PC-3 (cell line): ENCODE measurements at regions not wholly inside any gene's neighbourhood (a gene's known extent, or its start where the extent isn't known, plus 50 kb on each side); places are given as distances from the start of the nearest gene placed in this dataset.

Experiments used
- ATAC-seq: fragments of 200-7000 bp; cut with Tn5 transposase; 2 replicates; pipeline ENCODE4 v1.9.1; 2020; ENCODE audit warnings: mild to moderate bottlenecking, moderate library complexity
- BruUV-seq: library from RNA; stranded (reverse); fragments of 400-500 nt; replicated peaks from 2 replicates; lab custom pipeline; 2021; lab: Mats Ljungman, UMichigan
- CTCF ChIA-PET: fragments of 300-600 bp; sonication (Branson Sonifier 250); formaldehyde crosslinking; loops from one replicate; lab custom pipeline; 2022; ENCODE audit warnings: antibody characterized with exemption; lab: Charles Lee
- POLR2A ChIA-PET: fragments of 300-600 bp; sonication (Branson Sonifier 250); formaldehyde crosslinking; loops from one replicate; lab custom pipeline; 2022; ENCODE audit warnings: antibody characterized with exemption; ENCODE audit not compliant: unreplicated experiment; lab: Charles Lee
- DNase-seq: peaks from one replicate; pipeline ENCODE4 v3.0.0-alpha.2; 2015
- H2AFZ ChIP-seq: fragments of 300-600 bp; sonication (generic); 2 replicates; pipeline ENCODE4 v1.6.0; 2016; ENCODE audit warnings: antibody characterized with exemption, low read length
- H3F3A ChIP-seq: fragments of 300-600 bp; sonication (generic); one replicate; pipeline ENCODE4 v1.6.0; 2017; ENCODE audit warnings: antibody characterized with exemption, low read length, control low read depth, mild to moderate bottlenecking; ENCODE audit not compliant: unreplicated experiment
- H3K27ac ChIP-seq: fragments of 300-600 bp; sonication (generic); 2 replicates; pipeline ENCODE4 v1.5.1; 2016; ENCODE audit warnings: mild to moderate bottlenecking, low read length
- H3K27me3 ChIP-seq: fragments of 300-600 bp; sonication (generic); 2 replicates; pipeline ENCODE4 v1.6.1; 2016; ENCODE audit warnings: low read length, mixed read lengths
- H3K36me3 ChIP-seq: fragments of 300-600 bp; sonication (generic); 2 replicates; pipeline ENCODE4 v1.6.1; 2016; ENCODE audit warnings: low read depth, mixed run types, low read length, mixed read lengths
- H3K4me1 ChIP-seq: fragments of 300-600 bp; sonication (generic); 2 replicates; pipeline ENCODE4 v1.5.1; 2016; ENCODE audit warnings: low read length; ENCODE audit not compliant: insufficient read depth
- H3K4me2 ChIP-seq: fragments of 300-600 bp; sonication (generic); 2 replicates; pipeline ENCODE4 v1.6.0; 2016; ENCODE audit warnings: low read length
- H3K4me3 ChIP-seq: fragments of 300-600 bp; sonication (generic); 2 replicates; pipeline ENCODE4 v1.5.1; 2016; ENCODE audit warnings: mild to moderate bottlenecking, low read length, mixed read lengths
- H3K79me2 ChIP-seq: fragments of 300-600 bp; sonication (generic); 2 replicates; pipeline ENCODE4 v1.6.1; 2017; ENCODE audit warnings: low read length, mixed read lengths
- H3K9ac ChIP-seq: fragments of 300-600 bp; sonication (generic); 2 replicates; pipeline ENCODE4 v1.6.0; 2016; ENCODE audit warnings: mild to moderate bottlenecking, low read length
- H3K9me2 ChIP-seq: fragments of 300-600 bp; sonication (generic); replicated peaks from 2 replicates; pipeline ENCODE4 v1.6.1; 2016; ENCODE audit warnings: mixed run types, low read length, mixed read lengths
- H3K9me3 ChIP-seq: fragments of 300-600 bp; sonication (generic); 2 replicates; pipeline ENCODE4 v1.6.1; 2016; ENCODE audit warnings: low read length, mixed read lengths
- H4K20me1 ChIP-seq: fragments of 300-600 bp; sonication (generic); 2 replicates; pipeline ENCODE4 v1.6.1; 2016; ENCODE audit warnings: low read length, mixed read lengths
- CTCF ChIP-seq: fragments of 300-600 bp; sonication (generic); conservative IDR thresholded peaks from 2 replicates; pipeline ENCODE4 v1.5.1; 2017; ENCODE audit warnings: antibody characterized with exemption, low read depth, mild to moderate bottlenecking, low read length
- EZH2 ChIP-seq: fragments of 300-600 bp; sonication (generic); IDR thresholded peaks from one replicate; pipeline ENCODE4 v1.6.1; 2017; ENCODE audit warnings: antibody characterized with exemption, mild to moderate bottlenecking, low read length; ENCODE audit not compliant: unreplicated experiment
- EZH2phosphoT487 ChIP-seq: fragments of 300-600 bp; sonication (generic); IDR thresholded peaks from 2 replicates; pipeline ENCODE4 v1.6.1; 2018; ENCODE audit warnings: mild to moderate bottlenecking, antibody characterized with exemption, low read length, borderline replicate concordance
- intact Hi-C: fragments of 100-400 bp; cut with micrococcal nuclease; formaldehyde crosslinking; loops from 2 replicates; pipeline ENCODE4 v1.9.0; 2023

- Histone ChIP-seq H3K9ac (no peak overlapping the region), H3F3A (no peaks in the 10 kb centered on the region), H3K4me2 (no peak overlapping the region), H2AFZ (no peak overlapping the region), H3K9me3 (no peaks in the 10 kb centered on the region), H3K9me2 (no peaks in the 10 kb centered on the region), H4K20me1 (no peaks in the 10 kb centered on the region), H3K4me1 (no peaks in the 10 kb centered on the region), H3K79me2 (no peaks in the 10 kb centered on the region), H3K27me3 (peaks cover 38% of the 10 kb centered on the region), H3K4me3 (no peak overlapping the region), H3K36me3 (no peaks in the 10 kb centered on the region), H3K27ac (no peak overlapping the region)
- ATAC-seq (no peak), DNase-seq (peak; percentile 19)
- no TSS peak for BruUV-seq
- ChIA-PET POLR2A (no interaction called here), CTCF (no interaction called here)
- intact Hi-C loops, result no loop called here
- TF ChIP-seq CTCF (no peak), EZH2 (no peak), EZH2phosphoT487 (no peak)
Observed at GRCh38 chr6:168180548-168181011, 101.6 kb upstream of the FRMD1 start.

DNA sequence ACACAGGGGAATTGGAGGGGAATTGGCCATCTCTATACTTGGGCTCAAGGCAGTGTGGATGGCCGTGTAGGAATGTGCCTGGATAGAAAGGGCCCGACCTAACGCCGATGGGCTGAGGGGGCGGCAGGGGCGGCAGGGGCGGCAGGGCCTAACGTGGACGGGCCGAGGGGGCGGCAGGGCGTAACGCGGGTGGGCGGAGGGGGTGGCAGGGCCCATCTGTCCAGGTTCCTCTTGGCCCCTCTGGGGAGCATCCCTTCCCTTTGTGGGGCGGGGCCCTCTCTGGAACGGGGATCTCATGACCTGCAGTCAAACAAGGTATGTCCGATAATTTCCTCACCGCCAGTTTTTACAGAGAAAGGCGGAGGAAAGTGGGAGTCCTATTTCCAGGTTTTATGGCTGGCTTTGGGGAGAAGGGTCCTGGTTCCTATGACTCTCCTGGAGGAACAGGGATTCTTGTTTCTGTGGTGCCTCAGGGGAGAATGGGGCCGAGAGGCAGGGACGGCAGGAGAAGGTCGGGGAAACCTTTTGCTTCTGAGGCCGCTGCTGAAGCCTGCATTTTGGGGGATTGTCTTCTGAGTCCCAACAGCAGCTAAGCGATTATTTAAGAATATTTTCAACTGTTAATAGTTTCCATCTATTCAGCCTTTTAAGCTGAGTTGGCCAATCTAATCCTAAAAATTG is 100.8 kb upstream of the FRMD1 start:
- Histone ChIP-seq H4K20me1 (no peaks in the 10 kb centered on the region), H3K9me3 (no peaks in the 10 kb centered on the region), H3F3A (no peaks in the 10 kb centered on the region), H3K4me2 (no peak overlapping the region), H3K9ac (no peak overlapping the region), H3K4me1 (no peaks in the 10 kb centered on the region), H3K79me2 (no peaks in the 10 kb centered on the region), H3K27ac (no peak overlapping the region), H3K27me3 (peaks cover 39% of the 10 kb centered on the region), H3K9me2 (no peaks in the 10 kb centered on the region), H2AFZ (no peak overlapping the region), H3K4me3 (no peak overlapping the region), H3K36me3 (no peaks in the 10 kb centered on the region)
- no TSS peak for BruUV-seq
- ChIA-PET POLR2A (no interaction called here), CTCF (no interaction called here)
- TF ChIP-seq EZH2phosphoT487, result no peak
- no peak for TF ChIP-seq CTCF
- no peak for TF ChIP-seq EZH2
- DNase-seq (no peak), ATAC-seq (no peak)
- intact Hi-C loops, result no loop called here

GRCh38 chr6:168179133-168179532 is 100.1 kb upstream of the FRMD1 start:
- H4K20me1 ChIP-seq, result no peaks in the 10 kb centered on the region
- H2AFZ ChIP-seq, result no peak overlapping the region
- H3K4me3 ChIP-seq, result no peak overlapping the region
- intact Hi-C loops, result no loop called here
- no peaks in the 10 kb centered on the region for H3K9me2 ChIP-seq
- no peak for DNase-seq
- H3K79me2 ChIP-seq, result no peaks in the 10 kb centered on the region
- TF ChIP-seq CTCF, result no peak
- TF ChIP-seq EZH2, result no peak
- TF ChIP-seq EZH2phosphoT487, result no peak
- POLR2A ChIA-PET, result no interaction called here
- no peaks in the 10 kb centered on the region for H3F3A ChIP-seq
- H3K27me3 ChIP-seq, result peaks cover 45% of the 10 kb centered on the region
- ATAC-seq, result no peak
- H3K27ac ChIP-seq, result no peak overlapping the region
- no TSS peak for BruUV-seq
- H3K4me2 ChIP-seq, result no peak overlapping the region
- H3K9ac ChIP-seq, result no peak overlapping the region
- CTCF ChIA-PET, result no interaction called here
- H3K9me3 ChIP-seq, result no peaks in the 10 kb centered on the region
- no peaks in the 10 kb centered on the region for H3K4me1 ChIP-seq
- H3K36me3 ChIP-seq, result no peaks in the 10 kb centered on the region
